GM20431 (cell line): ENCODE measurements at regions not wholly inside any gene's neighbourhood (a gene's known extent, or its start where the extent isn't known, plus 50 kb on each side); places are given as distances from the start of the nearest gene placed in this dataset.

Experiments
- in situ Hi-C: fragments of 300-500 bp; cut with MseI, MboI; formaldehyde crosslinking; loops from one replicate; pipeline ENCODE4 v1.15.0; 2020; ENCODE audit warnings: low sequenced_read_pairs; ENCODE audit not compliant: unreplicated experiment

GRCh38 chr18:47558110-47558750 is 306.8 kb upstream of the SKOR2 start:
- in situ Hi-C loops: no loop called here

GRCh38 chr18:47557160-47557559 is 305.7 kb upstream of the SKOR2 start:
- in situ Hi-C loops: no loop called here

- in situ Hi-C loops: no loop called here
Measured at GRCh38 chr18:47552783-47553182, 301.3 kb upstream of the SKOR2 start.

- in situ Hi-C loops: no loop called here
Measured at GRCh38 chr18:47550611-47551010, 299.2 kb upstream of the SKOR2 start.

GRCh38 chr18:47549021-47549540 is 297.6 kb upstream of the SKOR2 start:
- in situ Hi-C loops: no loop called here

GRCh38 chr18:47547539-47548202 is 296.2 kb upstream of the SKOR2 start:
- in situ Hi-C loops: no loop called here

GRCh38 chr18:47545613-47546012 is 294.2 kb upstream of the SKOR2 start:
- in situ Hi-C loops: no loop called here

- in situ Hi-C loops: no loop called here
Measured at GRCh38 chr18:47543080-47543479, 291.6 kb upstream of the SKOR2 start.

- in situ Hi-C loops: no loop called here
Measured at GRCh38 chr18:47542551-47542950, 291.1 kb upstream of the SKOR2 start.

GRCh38 chr18:47531717-47532116 is 280.3 kb upstream of the SKOR2 start:
- in situ Hi-C loops: no loop called here

- in situ Hi-C loops: no loop called here
Measured at GRCh38 chr18:47530695-47531094, 279.2 kb upstream of the SKOR2 start.

GRCh38 chr18:47528343-47528742 is 276.9 kb upstream of the SKOR2 start:
- in situ Hi-C loops: no loop called here

- in situ Hi-C loops: no loop called here
Measured at GRCh38 chr18:47526147-47526546, 274.7 kb upstream of the SKOR2 start.

GRCh38 chr18:47522359-47522758 is 270.9 kb upstream of the SKOR2 start:
- in situ Hi-C loops: no loop called here

- in situ Hi-C loops: no loop called here
Measured at GRCh38 chr18:47520263-47520662, 268.8 kb upstream of the SKOR2 start.

GRCh38 chr18:47519706-47520105 is 268.2 kb upstream of the SKOR2 start:
- in situ Hi-C loops: no loop called here

GRCh38 chr18:47519277-47519676 is 267.8 kb upstream of the SKOR2 start:
- in situ Hi-C loops: no loop called here

GRCh38 chr18:47513614-47514013 is 262.2 kb upstream of the SKOR2 start:
- in situ Hi-C loops: no loop called here

GRCh38 chr18:47512726-47513435 is 261.4 kb upstream of the SKOR2 start:
- in situ Hi-C loops: no loop called here

- in situ Hi-C loops: no loop called here
Measured at GRCh38 chr18:47512056-47512455, 260.6 kb upstream of the SKOR2 start.

- in situ Hi-C loops: no loop called here
Measured at GRCh38 chr18:47510831-47511230, 259.4 kb upstream of the SKOR2 start.
